ENCODE measurements at regions not wholly inside any gene's neighbourhood (a gene's known extent, or its start where the extent isn't known, plus 50 kb on each side); places are given as distances from the start of the nearest gene placed in this dataset.

GRCh38 chr3:76715426-76715825 lies 324.5 kb upstream of the ROBO2 start:
- no peak overlapping the region for H3K4me3 ChIP-seq (ENCODE audit: low read depth, low read length)
- DNase-seq (ENCODE audit: low read depth), result no peak
- TF ChIP-seq CTCF (IDR thresholded peaks at IDR 0.05; ENCODE audit: insufficient read depth, low read depth, low read length, missing control alignments), result no peak

DNA sequence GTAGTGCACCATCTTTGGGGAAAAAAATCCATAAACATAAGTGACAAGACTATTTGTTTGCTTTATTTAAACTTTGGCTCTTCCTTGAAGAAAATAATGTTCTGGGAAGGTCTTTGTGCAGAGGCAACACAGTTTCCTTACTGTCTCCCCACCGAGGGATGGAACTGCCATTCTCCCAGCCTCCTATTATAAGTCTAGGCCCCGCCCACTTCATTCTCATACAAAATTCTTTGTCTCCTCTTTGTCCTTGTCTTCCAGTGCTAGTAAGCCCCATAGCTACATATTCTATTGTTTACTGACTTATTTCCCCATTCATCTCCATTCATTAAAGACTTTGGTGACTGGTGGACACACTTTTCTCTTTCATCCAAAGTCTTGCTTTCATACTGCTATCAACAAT lies 316.5 kb upstream of the ROBO2 start:
- TF ChIP-seq CTCF (IDR thresholded peaks at IDR 0.05; ENCODE audit: insufficient read depth, low read depth, low read length, missing control alignments), result no peak
- DNase-seq (ENCODE audit: low read depth), result no peak
- H3K4me3 ChIP-seq (ENCODE audit: low read depth, low read length), result no peak overlapping the region

DNA sequence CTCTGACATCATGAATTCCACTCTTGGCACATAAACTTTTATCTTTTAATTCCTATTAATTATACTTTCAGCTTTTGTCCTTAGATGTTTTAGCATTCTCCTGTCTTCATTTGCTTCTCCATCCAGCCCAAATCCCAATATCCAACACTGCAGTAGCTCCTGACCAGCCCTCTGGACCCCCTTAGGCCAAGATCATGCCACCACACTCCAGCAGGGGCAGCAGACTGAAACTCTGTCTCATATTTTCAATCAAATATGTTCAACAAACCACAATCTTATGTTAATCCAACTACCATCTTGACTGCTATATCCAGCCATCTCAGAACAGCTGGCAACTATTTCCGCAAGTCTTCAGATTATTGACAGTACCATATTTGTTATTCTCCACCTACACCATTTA lies 315.8 kb upstream of the ROBO2 start:
- TF ChIP-seq CTCF (IDR thresholded peaks at IDR 0.05; ENCODE audit: insufficient read depth, low read depth, low read length, missing control alignments), result no peak
- no peak for DNase-seq (ENCODE audit: low read depth)

GRCh38 chr3:76724706-76725105 lies 315.2 kb upstream of the ROBO2 start:
- TF ChIP-seq CTCF (IDR thresholded peaks at IDR 0.05; ENCODE audit: insufficient read depth, low read depth, low read length, missing control alignments), result no peak
- no peak overlapping the region for H3K4me3 ChIP-seq (ENCODE audit: low read depth, low read length)
- no peak for DNase-seq (ENCODE audit: low read depth)

More for the DNA sequence above, 315.8 kb upstream of the ROBO2 start:
- H3K4me3 ChIP-seq (ENCODE audit: low read depth, low read length), result no peak overlapping the region

DNA sequence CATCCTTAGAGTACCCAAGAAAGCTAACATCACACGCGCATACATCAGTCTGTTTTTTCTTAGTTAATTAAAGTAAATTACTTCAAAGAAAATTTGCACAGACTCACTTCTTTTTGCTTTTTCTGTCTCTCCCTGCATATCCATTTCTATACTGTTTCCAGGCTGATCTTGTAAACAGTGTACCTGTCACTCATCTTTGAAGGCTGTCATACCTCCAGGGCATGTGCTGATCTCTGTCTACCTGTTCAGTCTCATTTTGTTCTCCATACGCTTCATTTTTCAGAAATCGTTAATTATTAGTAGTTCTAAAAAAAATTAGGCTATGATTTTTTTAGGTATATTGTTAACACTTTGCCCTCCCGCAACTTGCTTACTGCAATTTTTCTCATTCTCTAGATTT lies 313.9 kb upstream of the ROBO2 start:
- no peak for TF ChIP-seq CTCF (IDR thresholded peaks at IDR 0.05; ENCODE audit: insufficient read depth, low read depth, low read length, missing control alignments)
- H3K4me3 ChIP-seq (ENCODE audit: low read depth, low read length), result no peak overlapping the region
- no peak for DNase-seq (ENCODE audit: low read depth)

- H3K4me3 ChIP-seq (ENCODE audit: low read depth, low read length), result no peak overlapping the region
- TF ChIP-seq CTCF (IDR thresholded peaks at IDR 0.05; ENCODE audit: insufficient read depth, low read depth, low read length, missing control alignments), result no peak
- no peak for DNase-seq (ENCODE audit: low read depth)
These were observed 311.5 kb upstream of the ROBO2 start for GRCh38 chr3:76728426-76728825.

DNA sequence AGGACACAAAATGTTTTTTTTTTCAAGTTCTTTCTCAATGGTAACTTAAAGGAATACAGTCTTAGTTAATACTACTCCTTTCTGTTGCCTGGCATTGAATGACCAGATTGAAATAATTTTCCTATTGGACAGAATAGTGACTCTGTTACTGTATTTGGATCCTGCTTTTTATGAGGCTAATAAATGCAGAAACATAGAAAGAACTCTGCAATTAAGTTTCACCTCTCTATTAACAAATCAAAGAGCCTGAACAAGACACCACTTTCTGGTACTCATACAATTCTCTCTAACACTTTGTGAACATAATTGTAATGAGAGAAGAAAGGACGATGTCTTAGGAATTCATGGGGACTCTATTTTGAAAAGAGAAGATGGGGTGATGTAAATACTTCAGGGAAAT lies 308.4 kb upstream of the ROBO2 start:
- TF ChIP-seq CTCF (IDR thresholded peaks at IDR 0.05; ENCODE audit: insufficient read depth, low read depth, low read length, missing control alignments), result no peak

More for the DNA sequence above, 308.4 kb upstream of the ROBO2 start:
- no peak overlapping the region for H3K4me3 ChIP-seq (ENCODE audit: low read depth, low read length)
- DNase-seq (ENCODE audit: low read depth), result no peak
